ENCODE measurements at regions not wholly inside any gene's neighbourhood (a gene's known extent, or its start where the extent isn't known, plus 50 kb on each side); places are given as distances from the start of the nearest gene placed in this dataset.
A peak's percentile ranks its signal among the peaks of the same experiment; 100 is the strongest.

DNA sequence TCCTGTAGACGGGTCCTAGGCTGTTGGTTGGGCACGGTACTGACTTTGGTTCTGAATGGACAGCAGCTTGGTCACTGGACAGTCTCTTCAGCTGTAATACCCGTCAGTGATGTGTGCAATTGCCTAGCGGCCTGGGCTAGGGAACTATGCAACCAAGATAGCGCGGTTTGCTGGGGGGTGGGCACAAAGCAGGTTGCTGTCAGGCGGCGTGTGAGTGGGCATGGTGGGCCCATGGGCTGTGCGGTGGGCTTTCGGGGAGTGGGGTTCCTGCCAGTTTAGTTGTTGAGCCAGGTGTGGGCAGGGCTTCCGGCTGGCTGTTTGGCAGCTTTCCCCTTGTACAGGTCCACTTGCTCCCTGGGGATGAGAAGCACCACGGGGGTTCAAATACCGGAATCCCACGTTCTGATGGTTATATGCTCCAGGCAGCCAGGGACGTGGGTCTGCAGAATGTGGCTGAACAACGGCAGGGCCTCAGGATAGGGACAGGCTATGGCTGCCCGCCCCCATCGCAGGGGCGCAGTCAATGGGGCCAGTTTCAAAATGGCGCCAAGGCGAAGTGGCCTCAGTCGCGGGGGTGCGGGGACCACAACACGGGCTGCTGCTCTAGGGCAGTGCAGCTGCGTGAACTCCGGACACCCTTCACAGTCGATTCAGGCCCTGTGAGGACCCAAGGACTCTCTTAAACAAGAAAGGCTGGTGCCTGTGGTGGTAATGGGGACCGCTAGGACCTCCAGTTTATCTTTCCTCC is 407.5 kb upstream of the FIGN start:
- intact Hi-C loops (cut with DNase I) = no loop called here
- Histone ChIP-seq H3K4me3 (no peak overlapping the region), H3K4me1 (no peaks in the 10 kb centered on the region), H3K27ac (no peak overlapping the region), H3K9me3 (peaks cover 0 to 4% of the 10 kb centered on the region in 2 donors), H3K27me3 (no peaks in the 10 kb centered on the region), H3K36me3 (no peaks in the 10 kb centered on the region)
- DNase-seq = peak in 1 of 4 donors; percentile 60
- no peak for ATAC-seq
- no peak for TF ChIP-seq CTCF (IDR thresholded peaks at IDR 0.05)

DNA sequence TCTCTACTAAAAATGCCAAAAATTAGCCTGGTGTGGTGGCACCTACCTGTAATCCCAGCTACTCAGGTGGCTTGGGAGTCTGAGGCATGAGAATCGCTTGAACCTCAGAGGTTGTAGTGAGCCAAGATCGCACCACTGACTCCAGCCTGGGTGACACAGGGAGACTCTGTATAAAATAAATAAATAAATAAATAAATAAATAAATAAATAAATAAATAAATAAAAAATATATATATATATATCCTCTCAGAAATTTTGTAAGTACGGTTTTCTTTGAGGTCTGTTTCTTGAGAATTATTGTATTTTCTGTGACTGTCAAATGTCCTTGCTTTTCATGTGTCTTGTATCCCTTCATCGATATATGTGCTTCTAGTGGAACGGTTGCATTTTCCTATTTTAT is 406.9 kb upstream of the FIGN start:
- TF ChIP-seq CTCF (IDR thresholded peaks at IDR 0.05) = no peak
- DNase-seq (no peak), ATAC-seq (no peak)
- peaks cover 0 to 4% of the 10 kb centered on the region in 2 donors for H3K9me3 ChIP-seq
- no peaks in the 10 kb centered on the region for H3K36me3 ChIP-seq
- intact Hi-C loops (cut with DNase I) = no loop called here
- H3K4me1 ChIP-seq = no peaks in the 10 kb centered on the region
- H3K27ac ChIP-seq = no peak overlapping the region
- H3K4me3 ChIP-seq = no peak overlapping the region
- H3K27me3 ChIP-seq = no peaks in the 10 kb centered on the region

GRCh38 chr2:164141271-164141670 is 405.5 kb upstream of the FIGN start:
- Histone ChIP-seq H3K4me3 (no peak overlapping the region), H3K36me3 (no peaks in the 10 kb centered on the region), H3K9me3 (peaks cover 0 to 4% of the 10 kb centered on the region in 2 donors), H3K4me1 (no peaks in the 10 kb centered on the region), H3K27ac (no peak overlapping the region), H3K27me3 (no peaks in the 10 kb centered on the region)
- TF ChIP-seq CTCF (IDR thresholded peaks at IDR 0.05) = no peak
- DNase-seq = no peak
- intact Hi-C loops (cut with DNase I) = no loop called here
- no peak for ATAC-seq

- Histone ChIP-seq H3K9me3 (peaks cover 0 to 3% of the 10 kb centered on the region in 2 donors), H3K27ac (no peak overlapping the region), H3K36me3 (no peaks in the 10 kb centered on the region), H3K4me1 (no peaks in the 10 kb centered on the region), H3K4me3 (no peak overlapping the region), H3K27me3 (no peaks in the 10 kb centered on the region)
- ATAC-seq = no peak
- DNase-seq = no peak
- intact Hi-C loops (cut with DNase I) = no loop called here
- no peak for TF ChIP-seq CTCF (IDR thresholded peaks at IDR 0.05)
These were observed 402.9 kb upstream of the FIGN start for GRCh38 chr2:164138750-164139149.

GRCh38 chr2:164134336-164134735 is 398.5 kb upstream of the FIGN start:
- no peak for ATAC-seq
- no peak for TF ChIP-seq CTCF (IDR thresholded peaks at IDR 0.05)
- intact Hi-C loops (cut with DNase I) = no loop called here

More at GRCh38 chr2:164134336-164134735, 398.5 kb upstream of the FIGN start:
- no peaks in the 10 kb centered on the region for H3K36me3 ChIP-seq
- no peak overlapping the region for H3K27ac ChIP-seq
- no peak for DNase-seq
- no peaks in the 10 kb centered on the region for H3K9me3 ChIP-seq
- no peaks in the 10 kb centered on the region for H3K4me1 ChIP-seq
- H3K4me3 ChIP-seq = no peak overlapping the region
- no peaks in the 10 kb centered on the region for H3K27me3 ChIP-seq

Measured in left lung (tissue), 4 donors.